H1 (cell line): ENCODE measurements at regions not wholly inside any gene's neighbourhood (a gene's known extent, or its start where the extent isn't known, plus 50 kb on each side); places are given as distances from the start of the nearest gene placed in this dataset.

Experiments
- CTCF ChIA-PET: fragments of 300-600 bp; sonication (Branson Sonifier 250); formaldehyde crosslinking; loops from one replicate; lab custom pipeline; 2021; ENCODE audit not compliant: partially characterized antibody; lab: Charles Lee
- POLR2A ChIA-PET: fragments of 300-600 bp; sonication (Branson Sonifier 250); formaldehyde crosslinking; loops from one replicate; lab custom pipeline; 2021; ENCODE audit warnings: inconsistent platforms; ENCODE audit not compliant: partially characterized antibody; lab: Charles Lee
- DNase-seq, 2 experiments: peaks; one replicate each; pipeline versions ENCODE4 v3.0.0 to v3.0.0-alpha.2; 2010 to 2022; ENCODE audit warnings: low spot score in 2 of 2, low read depth in 1 of 2, mixed read lengths in 1 of 2
- FAIRE-seq: peaks from 2 replicates; lab custom pipeline; 2011; peaks lifted over from hg19 to GRCh38; lab: Jason Lieb, UNC
- H2AFZ ChIP-seq: 2 replicates; pipeline ENCODE4 v1.8.1; 2012; ENCODE audit warnings: low read length, inconsistent platforms
- H2AK5ac ChIP-seq: 2 replicates; pipeline ENCODE4 v1.6.1; 2013; ENCODE audit warnings: low read depth, low read length
- H2BK120ac ChIP-seq: replicated peaks from 2 replicates; pipeline ENCODE3; 2013; ENCODE audit warnings: low read depth, low read length, inconsistent platforms
- H2BK12ac ChIP-seq: 2 replicates; pipeline ENCODE4 v1.6.1; 2013; ENCODE audit warnings: low read depth, low read length
- H2BK15ac ChIP-seq: 2 replicates; pipeline ENCODE4 v1.6.1; 2013; ENCODE audit warnings: low read length
- H2BK20ac ChIP-seq: 2 replicates; pipeline ENCODE4 v1.6.1; 2013; ENCODE audit warnings: low read length
- H2BK5ac ChIP-seq: 2 replicates; pipeline ENCODE4 v1.6.1; 2013; ENCODE audit warnings: low read depth, low read length
- H3K14ac ChIP-seq: 2 replicates; pipeline ENCODE4 v1.6.1; 2013; ENCODE audit warnings: inconsistent platforms; ENCODE audit not compliant: insufficient read length
- H3K18ac ChIP-seq: 2 replicates; pipeline ENCODE4 v1.6.1; 2013; ENCODE audit warnings: low read length; ENCODE audit errors: extremely low read depth
- H3K23ac ChIP-seq: 2 replicates; pipeline ENCODE4 v1.6.1; 2013; ENCODE audit warnings: inconsistent platforms; ENCODE audit not compliant: insufficient read length
- H3K23me2 ChIP-seq: 2 replicates; pipeline ENCODE4 v1.6.1; 2013; ENCODE audit warnings: low read depth, low read length
- H3K27ac ChIP-seq: 2 replicates; pipeline ENCODE4 v1.6.1; 2011; ENCODE audit warnings: low read depth, low read length, inconsistent platforms
- H3K27me3 ChIP-seq, 4 experiments: replicated peaks in 1 of 4; 1 replicate in 1 of 4; 2 replicates in 3 of 4; pipeline versions ENCODE4 v1.6.1 to v1.8.1; 2011 to 2013; ENCODE audit warnings: low read length in 3 of 4, mild to moderate bottlenecking in 3 of 4, inconsistent platforms in 2 of 4, mixed read lengths in 2 of 4, moderate library complexity in 1 of 4; ENCODE audit not compliant: control insufficient read depth in 3 of 4, insufficient read depth in 3 of 4; ENCODE audit errors: extremely low read depth in 1 of 4
- H3K36me3 ChIP-seq, 4 experiments: 2 replicates each; pipeline versions ENCODE4 v1.6.1 to v1.8.1; 2011 to 2013; ENCODE audit warnings: mild to moderate bottlenecking in 4 of 4, low read length in 3 of 4, moderate library complexity in 2 of 4, control low read depth in 1 of 4, inconsistent platforms in 1 of 4; ENCODE audit not compliant: insufficient read depth in 4 of 4, control insufficient read depth in 2 of 4
- H3K4ac ChIP-seq: replicated peaks from 2 replicates; pipeline ENCODE3; 2013; ENCODE audit warnings: low read length, low read depth, mixed read lengths, inconsistent platforms; ENCODE audit not compliant: insufficient read length
- H3K4me1 ChIP-seq, 4 experiments: replicated peaks in 1 of 4; 1 replicate in 1 of 4; 2 replicates in 3 of 4; pipeline versions ENCODE4 v1.6.1 to v1.8.1; 2011 to 2013; ENCODE audit warnings: low read length in 3 of 4, inconsistent platforms in 2 of 4, mixed read lengths in 1 of 4; ENCODE audit not compliant: insufficient read depth in 4 of 4, control insufficient read depth in 3 of 4
- H3K4me2 ChIP-seq, 2 experiments: 2 replicates each; pipeline versions ENCODE4 v1.6.1 to v1.8.1; 2011 to 2013; ENCODE audit warnings: low read depth in 2 of 2, low read length in 2 of 2, control low read depth in 1 of 2, inconsistent platforms in 1 of 2, mild to moderate bottlenecking in 1 of 2; ENCODE audit not compliant: insufficient read depth in 1 of 2
- H3K4me3 ChIP-seq, 4 experiments: fragments of 200-600, 300-600 bp in 1 of 4; sonication (generic), shearing (Covaris generic), sonication (Bioruptor Twin) in 1 of 4; 2 replicates each; pipeline versions ENCODE4 v1.5.1 to v1.8.1; 2011 to 2016; ENCODE audit warnings: low read length in 4 of 4, low read depth in 3 of 4, control low read depth in 2 of 4, inconsistent platforms in 2 of 4, mild to moderate bottlenecking in 2 of 4, mixed read lengths in 1 of 4, moderate library complexity in 1 of 4; ENCODE audit not compliant: insufficient read depth in 2 of 4; ENCODE audit errors: extremely low read depth in 1 of 4
- H3K56ac ChIP-seq: replicated peaks from 2 replicates; pipeline ENCODE3; 2013; ENCODE audit warnings: low read depth, mild to moderate bottlenecking, mixed read lengths, low read length, inconsistent platforms; ENCODE audit not compliant: insufficient read length
- H3K79me1 ChIP-seq: 2 replicates; pipeline ENCODE4 v1.6.1; 2013; ENCODE audit warnings: low read depth, low read length, control low read depth
- H3K79me2 ChIP-seq, 2 experiments: 2 replicates each; pipeline versions ENCODE4 v1.6.1 to v1.8.1; 2012 to 2013; ENCODE audit warnings: low read length in 2 of 2, mild to moderate bottlenecking in 2 of 2, inconsistent platforms in 1 of 2; ENCODE audit not compliant: insufficient read depth in 2 of 2, control insufficient read depth in 1 of 2
- H3K9ac ChIP-seq, 4 experiments: replicated peaks in 1 of 4; 1 replicate in 1 of 4; 2 replicates in 3 of 4; pipeline versions ENCODE4 v1.6.1 to v1.8.1; 2011 to 2013; ENCODE audit warnings: low read depth in 3 of 4, low read length in 3 of 4, control low read depth in 2 of 4, mild to moderate bottlenecking in 2 of 4, moderate library complexity in 2 of 4, inconsistent platforms in 1 of 4; ENCODE audit errors: extremely low read depth in 1 of 4
- H3K9me3 ChIP-seq, 2 experiments: 2 replicates each; pipeline versions ENCODE4 v1.6.1 to v1.8.1; 2012 to 2013; ENCODE audit warnings: mild to moderate bottlenecking in 2 of 2, moderate library complexity in 2 of 2, control low read depth in 1 of 2, inconsistent platforms in 1 of 2, low read depth in 1 of 2, low read length in 1 of 2, mixed read lengths in 1 of 2; ENCODE audit not compliant: insufficient read depth in 2 of 2
- H4K20me1 ChIP-seq, 2 experiments: replicated peaks in 1 of 2; 2 replicates each; pipeline versions ENCODE3 to v1.8.1; 2011 to 2013; ENCODE audit warnings: inconsistent platforms in 2 of 2, low read length in 2 of 2, mild to moderate bottlenecking in 1 of 2; ENCODE audit not compliant: insufficient read depth in 2 of 2, control insufficient read depth in 1 of 2
- H4K5ac ChIP-seq: 2 replicates; pipeline ENCODE4 v1.6.1; 2013; ENCODE audit warnings: low read length, low read depth, mixed read lengths, inconsistent platforms; ENCODE audit not compliant: insufficient read length
- H4K8ac ChIP-seq: 2 replicates; pipeline ENCODE4 v1.8.0; 2013; ENCODE audit warnings: mild to moderate bottlenecking, moderate library complexity, low read length, inconsistent platforms; ENCODE audit not compliant: insufficient read depth; ENCODE audit errors: extremely low read depth
- H4K91ac ChIP-seq: replicated peaks from 2 replicates; pipeline ENCODE3; 2013; ENCODE audit warnings: low read length, mixed read lengths, inconsistent platforms; ENCODE audit not compliant: insufficient read length
- BCL11A ChIP-seq, 2 experiments: IDR thresholded peaks; one replicate each; pipeline ENCODE4 v1.6.1; 2011; ENCODE audit warnings: low read depth in 2 of 2, low read length in 2 of 2, mild to moderate bottlenecking in 2 of 2
- HDAC6 ChIP-seq: IDR thresholded peaks from one replicate; pipeline ENCODE4 v1.7.1; 2012; ENCODE audit warnings: low read depth, mild to moderate bottlenecking, inconsistent platforms, low read length, moderate library complexity
- JUND ChIP-seq: IDR thresholded peaks from 2 replicates; pipeline ENCODE4 v1.6.1; 2011; ENCODE audit warnings: mild to moderate bottlenecking, improper control_type of control experiment, low read length
- POU5F1 ChIP-seq: IDR thresholded peaks from 2 replicates; pipeline ENCODE4 v1.6.1; 2011; ENCODE audit warnings: low read depth, mild to moderate bottlenecking, low read length, moderate library complexity
- RFX5 ChIP-seq: IDR thresholded peaks from 2 replicates; pipeline ENCODE4 v1.6.1; 2011; ENCODE audit warnings: low read depth, low read length, improper control_type of control experiment, borderline replicate concordance
- SP1 ChIP-seq: IDR thresholded peaks from 2 replicates; pipeline ENCODE4 v1.6.1; 2011; ENCODE audit warnings: low read depth, low read length
- SRF ChIP-seq: IDR thresholded peaks from 2 replicates; pipeline ENCODE4 v1.6.1; 2011; ENCODE audit warnings: mild to moderate bottlenecking, low read depth, low read length, moderate library complexity
- TBP ChIP-seq: IDR thresholded peaks from 2 replicates; pipeline ENCODE4 v1.6.1; 2011; ENCODE audit warnings: low read depth, low read length, improper control_type of control experiment
- WGBS, 2 experiments: shearing (Covaris generic) in 1 of 2; methylation state at CpG; one replicate each; pipeline versions ENCODE4 v1.1.6 to v1.1.7; 2013 to 2015; ENCODE audit warnings: low lambda C conversion rate in 2 of 2, mixed read lengths in 2 of 2, inconsistent platforms in 1 of 2, low coverage in 1 of 2, missing lambda C conversion rate in 1 of 2; ENCODE audit not compliant: insufficient replicate concordance in 2 of 2, insufficient coverage in 1 of 2, insufficient read length in 1 of 2; ENCODE audit errors: extremely low coverage in 1 of 2, missing lambda C conversion rate in 1 of 2; 5-methylcytosine and 5-hydroxymethylcytosine counted together
- TF ChIP-seq, protein P1 (sequence below): IDR thresholded peaks from 2 replicates; pipeline ENCODE4 v1.6.1; 2011; ENCODE audit warnings: low read depth, mild to moderate bottlenecking, low read length; ENCODE audit not compliant: insufficient read depth

GRCh38 chrX:39309721-39310152, 508.5 kb downstream of the MID1IP1 start:
- POLR2A ChIA-PET, result no interaction called here
- no peak overlapping the region for H2BK12ac ChIP-seq
- CTCF ChIA-PET, result no interaction called here
- H2AFZ ChIP-seq, result no peak overlapping the region
- H3K18ac ChIP-seq, result no peak overlapping the region
- no peaks in the 10 kb centered on the region for H3K36me3 ChIP-seq
- FAIRE-seq, result no peak
- no peaks in the 10 kb centered on the region for H4K20me1 ChIP-seq
- H2BK120ac ChIP-seq, result no peak overlapping the region
- no peak overlapping the region for H2AK5ac ChIP-seq
- H3K56ac ChIP-seq, result no peak overlapping the region
- no peaks in the 10 kb centered on the region for H3K79me2 ChIP-seq
- H3K27me3 ChIP-seq, result no peaks in the 10 kb centered on the region
- no peak overlapping the region for H3K9ac ChIP-seq
- H2BK5ac ChIP-seq, result no peak overlapping the region
- no peak overlapping the region for H4K8ac ChIP-seq
- H3K23me2 ChIP-seq, result no peaks in the 10 kb centered on the region
- H3K4me2 ChIP-seq, result no peak overlapping the region
- H3K4me3 ChIP-seq, result no peak overlapping the region
- H4K91ac ChIP-seq, result no peak overlapping the region
- no peaks in the 10 kb centered on the region; a peak in 1 of 4 replicates for H3K9me3 ChIP-seq
- no peak overlapping the region for H3K4ac ChIP-seq
- no peak overlapping the region for H2BK15ac ChIP-seq
- H3K14ac ChIP-seq, result no peak overlapping the region
- no peak for DNase-seq
- no peak overlapping the region for H3K23ac ChIP-seq
- whole genome bisulfite sequencing, 2 experiments, result 85% methylated on average over 3 of the region's 7 CpGs; no CpG with 5 or more reads in 1 of the 2 experiments
- H3K79me1 ChIP-seq, result no peaks in the 10 kb centered on the region
- H3K27ac ChIP-seq, result no peak overlapping the region
- no peaks in the 10 kb centered on the region for H3K4me1 ChIP-seq
- H4K5ac ChIP-seq, result no peak overlapping the region
- H2BK20ac ChIP-seq, result no peak overlapping the region
- TF ChIP-seq BCL11A (IDR thresholded peaks at IDR 0.05; ENCODE audit: low read depth in 2 of 2, low read length in 2 of 2) (no peak), TBP (no peak), POU5F1 (no peak), RFX5 (no peak), SRF (no peak), SP1 (no peak), HDAC6 (no peak), JUND (no peak)
- TF ChIP-seq, protein P1, sequence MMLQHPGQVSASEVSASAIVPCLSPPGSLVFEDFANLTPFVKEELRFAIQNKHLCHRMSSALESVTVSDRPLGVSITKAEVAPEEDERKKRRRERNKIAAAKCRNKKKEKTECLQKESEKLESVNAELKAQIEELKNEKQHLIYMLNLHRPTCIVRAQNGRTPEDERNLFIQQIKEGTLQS, result no peak
